Fibroblast of skin of left biceps (primary cell): ENCODE measurements at regions not wholly inside any gene's neighbourhood (a gene's known extent, or its start where the extent isn't known, plus 50 kb on each side); places are given as distances from the start of the nearest gene placed in this dataset.
"Not testable (repeated sequence)": the region's sequence is repeated elsewhere in the genome, so short reads cannot be mapped to it uniquely, and the experiment has no call there.

Source experiments
- DNase-seq, 2 experiments: peaks; one replicate each; pipeline ENCODE4 v3.0.0-alpha.2; 2013; ENCODE audit warnings: low read depth in 2 of 2

GRCh38 chr2:225244933-225245332 lies 154.6 kb upstream of the NYAP2 start:
- no peak for DNase-seq

GRCh38 chr2:225236769-225237323 lies 162.7 kb upstream of the NYAP2 start:
- DNase-seq = no peak

- DNase-seq = no peak
These were observed 166.3 kb upstream of the NYAP2 start for GRCh38 chr2:225233234-225233633.

GRCh38 chr2:225231900-225232299 lies 167.6 kb upstream of the NYAP2 start:
- DNase-seq = no peak

GRCh38 chr2:225229346-225229745 lies 170.2 kb upstream of the NYAP2 start:
- DNase-seq = not testable (repeated sequence)

GRCh38 chr2:225226441-225226840 lies 173.1 kb upstream of the NYAP2 start:
- no peak for DNase-seq

GRCh38 chr2:225223301-225223700 lies 176.2 kb upstream of the NYAP2 start:
- DNase-seq = no peak

GRCh38 chr2:225207471-225207870 lies 165.2 kb upstream of the DOCK10 start:
- DNase-seq = no peak

GRCh38 chr2:225207043-225207442 lies 164.8 kb upstream of the DOCK10 start:
- DNase-seq = no peak

GRCh38 chr2:225196579-225196978 lies 154.3 kb upstream of the DOCK10 start:
- no peak for DNase-seq

- peak in 1 of 2 experiments; percentile 3 for DNase-seq
These were observed 150.6 kb upstream of the DOCK10 start for GRCh38 chr2:225192869-225193268.

GRCh38 chr2:225190987-225191386 lies 148.7 kb upstream of the DOCK10 start:
- no peak for DNase-seq

- no peak for DNase-seq
These were observed 142.7 kb upstream of the DOCK10 start for GRCh38 chr2:225184948-225185347.

GRCh38 chr2:225182126-225182525 lies 139.9 kb upstream of the DOCK10 start:
- DNase-seq = no peak

- DNase-seq = peak; percentile 20 to 23
These were observed 134.8 kb upstream of the DOCK10 start for GRCh38 chr2:225177098-225177497.

GRCh38 chr2:225173909-225174308 lies 131.6 kb upstream of the DOCK10 start:
- DNase-seq = no peak

- no peak for DNase-seq
These were observed 129.1 kb upstream of the DOCK10 start for GRCh38 chr2:225171350-225171749.

GRCh38 chr2:225170162-225170561 lies 127.9 kb upstream of the DOCK10 start:
- no peak for DNase-seq

GRCh38 chr2:225169396-225169795 lies 127.1 kb upstream of the DOCK10 start:
- DNase-seq = no peak

GRCh38 chr2:225165052-225165451 lies 122.8 kb upstream of the DOCK10 start:
- DNase-seq = peak; percentile 44 to 45

GRCh38 chr2:225164401-225165050 lies 122.3 kb upstream of the DOCK10 start:
- DNase-seq = no peak

- DNase-seq = no peak
These were observed 116.1 kb upstream of the DOCK10 start for GRCh38 chr2:225158360-225158759.

GRCh38 chr2:225156853-225157451 lies 114.7 kb upstream of the DOCK10 start:
- no peak for DNase-seq
